A549 (cell line): ENCODE measurements at regions not wholly inside any gene's neighbourhood (a gene's known extent, or its start where the extent isn't known, plus 50 kb on each side); places are given as distances from the start of the nearest gene placed in this dataset.

Source experiments
- CTCF ChIP-seq: fragments of >200 bp; sonication (Bioruptor Twin); formaldehyde crosslinking; IDR thresholded peaks from 3 replicates; pipeline ENCODE4 v1.5.1; 2016
- POLR2A ChIP-seq: IDR thresholded peaks from 2 replicates; pipeline ENCODE4 v1.6.1; 2012; ENCODE audit warnings: mild to moderate bottlenecking, low read length

GRCh38 chr11:43581370-43582023, 99.0 kb upstream of the HSD17B12 start:
- TF ChIP-seq CTCF: no peak
- TF ChIP-seq POLR2A: no peak
